GM23248 (cell line): ENCODE measurements at regions not wholly inside any gene's neighbourhood (a gene's known extent, or its start where the extent isn't known, plus 50 kb on each side); places are given as distances from the start of the nearest gene placed in this dataset.

Experiments used
- DNase-seq: peaks from one replicate; pipeline ENCODE4 v3.0.0-alpha.2; 2015
- H2AFZ ChIP-seq: fragments of 200-600 bp; sonication (generic); 2 replicates; pipeline ENCODE4 v1.6.1; 2016; ENCODE audit warnings: antibody characterized with exemption
- H3F3A ChIP-seq: fragments of 200-600 bp; sonication (generic); 2 replicates; pipeline ENCODE4 v1.6.1; 2016; ENCODE audit warnings: mild to moderate bottlenecking, antibody characterized with exemption, mixed run types; ENCODE audit not compliant: insufficient read depth
- H3K27ac ChIP-seq: fragments of 200-600 bp; sonication (generic); 2 replicates; pipeline ENCODE4 v1.5.1; 2016; ENCODE audit warnings: mild to moderate bottlenecking
- H3K27me3 ChIP-seq: fragments of 200-600 bp; sonication (generic); replicated peaks from 2 replicates; pipeline ENCODE4 v1.6.1; 2016; ENCODE audit warnings: mild to moderate bottlenecking; ENCODE audit not compliant: insufficient read depth
- H3K36me3 ChIP-seq: fragments of 200-600 bp; sonication (generic); 2 replicates; pipeline ENCODE4 v1.6.1; 2016; ENCODE audit warnings: low read depth, mild to moderate bottlenecking
- H3K4me1 ChIP-seq: fragments of 200-600 bp; sonication (generic); 2 replicates; pipeline ENCODE4 v1.6.1; 2016; ENCODE audit warnings: mild to moderate bottlenecking; ENCODE audit not compliant: insufficient read depth
- H3K4me2 ChIP-seq: fragments of 200-600 bp; sonication (generic); one replicate; pipeline ENCODE4 v1.6.1; 2016; ENCODE audit warnings: mild to moderate bottlenecking; ENCODE audit not compliant: unreplicated experiment
- H3K4me3 ChIP-seq: fragments of 200-600 bp; sonication (generic); 2 replicates; pipeline ENCODE4 v1.5.1; 2016; ENCODE audit warnings: mild to moderate bottlenecking
- H3K79me2 ChIP-seq: fragments of 200-600 bp; sonication (generic); 2 replicates; pipeline ENCODE4 v1.6.1; 2016; ENCODE audit warnings: mild to moderate bottlenecking; ENCODE audit not compliant: insufficient read depth
- H3K9ac ChIP-seq: fragments of 200-600 bp; sonication (generic); 2 replicates; pipeline ENCODE4 v1.6.1; 2016; ENCODE audit warnings: mild to moderate bottlenecking
- H3K9me2 ChIP-seq: fragments of 200-600 bp; sonication (generic); 2 replicates; pipeline ENCODE4 v1.6.1; 2016; ENCODE audit warnings: mixed run types, mild to moderate bottlenecking, moderate library complexity; ENCODE audit not compliant: insufficient read depth
- H3K9me3 ChIP-seq: fragments of 200-600 bp; sonication (generic); one replicate; pipeline ENCODE4 v1.6.1; 2017; ENCODE audit warnings: low read depth
- H4K20me1 ChIP-seq: fragments of 200-600 bp; sonication (generic); 2 replicates; pipeline ENCODE4 v1.6.0; 2016; ENCODE audit not compliant: insufficient read depth
- EZH2 ChIP-seq: fragments of 200-600 bp; sonication (generic); IDR thresholded peaks from 2 replicates; pipeline ENCODE4 v1.6.1; 2018; ENCODE audit warnings: antibody characterized with exemption, mild to moderate bottlenecking; ENCODE audit not compliant: insufficient read depth, poor library complexity, severe bottlenecking
- EZH2phosphoT487 ChIP-seq: fragments of 200-600 bp; sonication (generic); IDR thresholded peaks from 2 replicates; pipeline ENCODE4 v1.6.1; 2018; ENCODE audit warnings: antibody characterized with exemption, moderate library complexity, mild to moderate bottlenecking, low read depth; ENCODE audit not compliant: insufficient read depth
- WGBS, 2 experiments: methylation state at CpG; one replicate each; pipeline ENCODE4 v1.1.6; 2015 to 2017; ENCODE audit warnings: low lambda C conversion rate in 2 of 2, low coverage in 1 of 2; ENCODE audit errors: missing lambda C conversion rate in 2 of 2; 5-methylcytosine and 5-hydroxymethylcytosine counted together
- in situ Hi-C: fragments of 300-500 bp; cut with MboI; formaldehyde crosslinking; loops from 2 replicates; pipeline ENCODE4 v1.15.0; 2020

- 68 to 70% methylated on average over 18 of the region's 18 CpGs for WGBS, 2 experiments
- Histone ChIP-seq H3K4me2 (no peak overlapping the region), H2AFZ (no peak overlapping the region)
Observed at GRCh38 chr2:234300932-234301823, 195.7 kb downstream of the ARL4C start.

GRCh38 chr2:234300391-234300925 lies 196.4 kb downstream of the ARL4C start:
- WGBS, 2 experiments: 79 to 84% methylated on average over 6 of the region's 6 CpGs
- Histone ChIP-seq H4K20me1 (no peaks in the 10 kb centered on the region), H3K36me3 (no peaks in the 10 kb centered on the region)

More at GRCh38 chr2:234300932-234301823, 195.7 kb downstream of the ARL4C start:
- H3K27ac ChIP-seq: no peak overlapping the region
- H3K4me3 ChIP-seq: no peak overlapping the region
- no peaks in the 10 kb centered on the region for H4K20me1 ChIP-seq
- no peaks in the 10 kb centered on the region for H3K36me3 ChIP-seq
- H3K27me3 ChIP-seq: no peaks in the 10 kb centered on the region; the same call in 1 of the 2 replicates
- no peaks in the 10 kb centered on the region for H3K9me3 ChIP-seq
- H3K9me2 ChIP-seq: no peaks in the 10 kb centered on the region
- TF ChIP-seq EZH2phosphoT487 (no peak), EZH2 (no peak)
- no peak for DNase-seq
- no peak overlapping the region for H3K9ac ChIP-seq
- H3K4me1 ChIP-seq: peaks cover 11% of the 10 kb centered on the region; the same call in 1 of the 2 replicates
- H3K79me2 ChIP-seq: no peaks in the 10 kb centered on the region
- in situ Hi-C loops: no loop called here
- no peaks in the 10 kb centered on the region for H3F3A ChIP-seq

GRCh38 chr2:234298918-234299317 lies 198.0 kb downstream of the ARL4C start:
- H3F3A ChIP-seq: no peaks in the 10 kb centered on the region
- no peaks in the 10 kb centered on the region; the same call in 1 of the 2 replicates for H3K27me3 ChIP-seq
- H3K4me3 ChIP-seq: no peak overlapping the region
- TF ChIP-seq EZH2: no peak
- TF ChIP-seq EZH2phosphoT487: no peak
- no peak for DNase-seq
- H4K20me1 ChIP-seq: no peaks in the 10 kb centered on the region
- H3K9me2 ChIP-seq: no peaks in the 10 kb centered on the region
- H3K36me3 ChIP-seq: no peaks in the 10 kb centered on the region
- 71 to 74% methylated on average over 3 of the region's 3 CpGs for WGBS, 2 experiments
- in situ Hi-C loops: loop anchor here (25.0 kb wide), 1 partner anchor 188 kb away; the partner anchor contains the start of gene ARL4C
- no peaks in the 10 kb centered on the region for H3K79me2 ChIP-seq
- H3K9ac ChIP-seq: no peak overlapping the region
- H3K27ac ChIP-seq: no peak overlapping the region
- H3K4me2 ChIP-seq: no peak overlapping the region
- no peaks in the 10 kb centered on the region for H3K4me1 ChIP-seq
- H2AFZ ChIP-seq: no peak overlapping the region
- H3K9me3 ChIP-seq: no peaks in the 10 kb centered on the region

More at GRCh38 chr2:234300391-234300925, 196.4 kb downstream of the ARL4C start:
- Histone ChIP-seq H3K9ac (no peak overlapping the region), H3K27me3 (no peaks in the 10 kb centered on the region; the same call in 1 of the 2 replicates), H3K27ac (no peak overlapping the region), H3K79me2 (no peaks in the 10 kb centered on the region), H3K4me1 (peaks cover 11% of the 10 kb centered on the region; the same call in 1 of the 2 replicates), H3F3A (no peaks in the 10 kb centered on the region), H3K4me2 (no peak overlapping the region), H3K4me3 (no peak overlapping the region), H3K9me2 (no peaks in the 10 kb centered on the region), H2AFZ (no peak overlapping the region), H3K9me3 (no peaks in the 10 kb centered on the region)
- in situ Hi-C loops: no loop called here
- no peak for DNase-seq
- TF ChIP-seq EZH2 (no peak), EZH2phosphoT487 (no peak)

GRCh38 chr2:234296991-234297390 lies 199.9 kb downstream of the ARL4C start:
- H3K36me3 ChIP-seq: no peaks in the 10 kb centered on the region
- in situ Hi-C loops: loop anchor here (25.0 kb wide), 1 partner anchor 190 kb away; the partner anchor contains the start of gene ARL4C
- no peak overlapping the region for H3K27ac ChIP-seq
- no peaks in the 10 kb centered on the region for H4K20me1 ChIP-seq
- H3K27me3 ChIP-seq: no peaks in the 10 kb centered on the region; the same call in 1 of the 2 replicates
- H3K4me3 ChIP-seq: no peak overlapping the region
- DNase-seq: no peak
- TF ChIP-seq EZH2 (no peak), EZH2phosphoT487 (no peak)
- no peak overlapping the region for H3K9ac ChIP-seq
- no peaks in the 10 kb centered on the region for H3K79me2 ChIP-seq
- H3K4me1 ChIP-seq: 0 out of 2 replicates have a peak, but pooled peaks cover 3% of the 10 kb centered on the region
- 80 to 87% methylated on average over 1 of the region's 1 CpG for WGBS, 2 experiments
- no peaks in the 10 kb centered on the region for H3K9me3 ChIP-seq
- no peaks in the 10 kb centered on the region for H3F3A ChIP-seq
- H2AFZ ChIP-seq: no peak overlapping the region
- H3K9me2 ChIP-seq: no peaks in the 10 kb centered on the region
- H3K4me2 ChIP-seq: no peak overlapping the region
